EL (cell line): ENCODE measurements at regions not wholly inside any gene's neighbourhood (a gene's known extent, or its start where the extent isn't known, plus 50 kb on each side); places are given as distances from the start of the nearest gene placed in this dataset.

Experiments used
- DNase-seq: peaks from one replicate; pipeline ENCODE4 v3.0.0-alpha.2; 2016

DNA sequence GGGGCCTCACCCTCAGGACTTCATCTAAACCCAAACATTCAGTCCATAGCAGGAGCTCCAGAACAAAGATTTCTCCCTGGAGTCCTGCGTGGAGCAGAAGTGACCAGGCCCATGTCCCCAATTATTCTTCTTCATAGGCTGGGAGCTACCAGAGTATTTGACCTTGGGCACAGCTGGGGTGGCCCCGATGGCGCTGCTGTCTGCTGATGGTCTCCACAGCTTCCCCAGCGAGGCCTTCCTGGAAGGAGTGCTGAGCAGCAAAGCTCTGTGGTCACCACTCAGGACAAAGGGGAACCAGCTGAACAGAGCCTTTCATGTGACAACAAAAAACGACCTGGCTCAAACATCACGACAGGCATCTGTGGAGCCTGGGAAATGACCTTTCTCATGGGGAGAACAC is 62.7 kb upstream of the ARGLU1 start:
- no peak for DNase-seq

DNA sequence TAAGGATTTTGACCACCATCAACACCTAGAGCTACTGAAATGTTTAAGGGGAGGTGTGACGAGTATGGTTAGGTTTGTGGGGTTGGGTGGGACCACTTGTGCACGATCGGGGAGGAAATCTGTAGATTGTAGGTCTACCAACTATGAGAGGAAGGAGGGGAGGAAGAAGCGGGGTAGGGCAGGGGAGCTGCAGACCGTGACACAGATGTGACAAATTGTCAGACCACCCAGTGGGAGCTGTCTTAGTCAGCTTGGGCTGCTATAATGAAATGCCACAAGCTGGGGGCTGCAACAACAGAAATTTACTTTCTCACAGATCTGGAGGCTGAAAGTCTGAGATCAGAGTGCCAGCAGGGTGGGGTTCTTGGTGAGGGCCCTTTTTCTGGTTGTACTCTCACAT is 62.2 kb upstream of the ARGLU1 start:
- no peak for DNase-seq

DNA sequence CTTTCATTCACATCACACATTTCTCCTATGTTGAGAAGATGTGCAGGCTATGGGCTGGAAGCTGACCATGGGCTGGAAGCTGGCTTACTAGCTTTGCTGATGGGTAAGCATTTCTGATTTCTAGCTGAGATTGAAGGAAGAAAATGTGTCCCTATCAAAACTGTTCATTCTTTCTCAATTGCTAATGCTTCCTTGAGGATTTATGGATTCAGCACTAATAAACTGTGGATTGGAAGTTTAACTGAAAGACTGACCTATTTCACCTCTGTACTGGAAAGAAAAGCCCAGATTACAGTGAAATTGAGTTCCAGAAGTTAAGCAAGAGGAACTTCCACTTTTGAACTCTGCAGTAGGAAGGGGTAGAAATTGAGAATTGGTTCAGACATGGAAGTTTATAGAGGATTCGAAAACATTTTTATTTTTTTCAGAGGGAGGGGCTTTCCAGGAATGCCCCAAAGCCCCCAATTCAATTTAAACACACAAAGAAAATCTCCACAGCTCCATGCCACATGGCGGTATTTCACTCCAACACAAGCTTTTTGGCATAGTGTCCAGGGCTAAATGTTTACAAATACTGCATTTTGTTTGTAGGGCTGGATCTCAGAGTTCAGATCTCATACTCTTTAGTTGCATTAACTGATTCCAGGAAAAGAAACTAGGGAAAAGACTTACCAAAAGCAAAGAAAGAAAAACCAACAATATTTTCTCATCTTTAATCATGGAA is 61.2 kb upstream of the ARGLU1 start:
- no peak for DNase-seq

DNA sequence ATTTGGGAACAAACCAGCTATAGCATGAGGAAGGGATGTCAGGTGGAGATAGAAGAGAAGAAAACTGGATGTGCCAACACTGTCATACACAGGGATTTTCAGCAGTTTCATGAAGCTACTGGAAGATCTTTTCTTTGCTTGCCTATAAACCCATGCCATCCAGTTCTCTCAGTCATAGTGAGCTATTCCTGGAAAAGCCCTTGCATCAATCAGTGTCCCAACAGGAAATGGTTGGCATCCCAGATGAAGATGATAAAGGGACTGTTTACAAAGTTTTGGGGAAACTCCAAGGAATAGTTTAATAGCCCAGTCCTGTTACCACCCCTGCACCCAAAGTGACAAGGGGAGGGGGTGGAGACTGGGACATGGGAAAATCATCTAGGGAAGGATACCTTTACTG is 58.5 kb upstream of the ARGLU1 start:
- no peak for DNase-seq

DNA sequence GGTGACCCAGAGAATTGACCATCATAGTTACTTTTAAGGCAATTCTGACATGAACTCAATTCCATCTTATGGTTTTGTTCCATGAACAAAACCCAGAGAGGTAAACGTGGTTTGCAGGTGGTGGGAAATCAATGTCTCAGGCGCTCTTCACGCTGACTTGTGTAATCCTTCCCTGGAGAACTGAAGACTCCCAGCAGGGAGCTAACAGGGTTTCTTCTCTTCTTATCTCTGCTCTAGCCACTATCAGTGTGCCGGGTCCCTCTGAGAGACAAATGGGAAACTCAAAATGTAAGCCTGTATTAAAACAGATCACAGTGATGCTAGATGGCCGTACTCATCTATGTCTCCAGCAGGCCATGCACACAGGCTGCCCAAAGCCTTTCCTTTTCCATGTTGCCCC is 57.6 kb upstream of the ARGLU1 start:
- DNase-seq, result no peak

DNA sequence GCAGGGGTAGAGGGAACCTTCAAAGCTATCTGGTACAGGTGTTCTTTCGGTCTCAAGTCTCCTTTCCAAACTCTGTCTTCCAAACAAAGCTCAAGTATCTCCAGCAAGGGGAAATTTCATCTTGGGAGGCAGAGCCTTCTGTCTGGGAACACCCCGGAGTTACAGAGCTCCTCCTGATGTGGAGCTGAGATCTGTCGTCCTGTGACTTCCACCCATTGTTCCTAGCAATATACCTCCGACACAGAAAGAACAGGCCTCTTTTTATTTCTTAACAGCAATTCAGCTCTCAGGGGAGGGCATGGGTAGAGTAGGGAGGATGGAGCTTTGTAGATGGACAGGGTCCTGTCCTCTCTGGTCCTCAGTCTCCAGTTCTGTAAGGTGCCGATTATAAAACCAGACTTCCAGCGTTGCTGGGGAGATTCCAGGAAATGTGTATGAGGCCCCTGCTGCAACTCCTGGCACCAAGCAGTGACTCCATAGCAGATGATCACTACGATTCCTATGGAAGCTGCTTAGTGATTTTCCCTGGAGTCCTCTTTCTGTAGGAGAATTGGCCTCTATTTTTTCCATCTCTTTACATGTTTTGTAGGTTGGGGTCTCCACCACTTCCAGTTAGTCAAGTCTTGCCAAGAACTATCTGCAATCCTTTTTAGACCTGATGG is 56.0 kb upstream of the ARGLU1 start:
- DNase-seq, result no peak

DNA sequence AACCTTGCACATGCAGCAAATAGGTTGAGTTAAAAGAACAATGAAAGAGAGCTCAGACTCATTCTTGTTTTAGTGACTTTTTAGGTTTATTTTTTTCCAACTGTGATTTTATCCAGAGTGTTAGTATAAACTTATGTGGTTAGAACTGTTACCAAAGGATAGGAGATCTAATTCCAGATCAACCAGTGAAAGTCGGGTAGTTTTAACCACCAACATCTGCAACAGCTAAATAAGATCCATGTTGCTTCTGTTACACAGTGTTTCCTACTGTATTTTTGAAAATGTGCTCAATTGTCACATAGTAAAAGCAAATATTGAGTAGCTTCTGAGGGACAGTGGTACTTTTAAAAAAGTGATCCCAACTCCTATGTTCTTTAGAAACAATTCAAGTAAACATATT is 53.9 kb upstream of the ARGLU1 start:
- no peak for DNase-seq

DNA sequence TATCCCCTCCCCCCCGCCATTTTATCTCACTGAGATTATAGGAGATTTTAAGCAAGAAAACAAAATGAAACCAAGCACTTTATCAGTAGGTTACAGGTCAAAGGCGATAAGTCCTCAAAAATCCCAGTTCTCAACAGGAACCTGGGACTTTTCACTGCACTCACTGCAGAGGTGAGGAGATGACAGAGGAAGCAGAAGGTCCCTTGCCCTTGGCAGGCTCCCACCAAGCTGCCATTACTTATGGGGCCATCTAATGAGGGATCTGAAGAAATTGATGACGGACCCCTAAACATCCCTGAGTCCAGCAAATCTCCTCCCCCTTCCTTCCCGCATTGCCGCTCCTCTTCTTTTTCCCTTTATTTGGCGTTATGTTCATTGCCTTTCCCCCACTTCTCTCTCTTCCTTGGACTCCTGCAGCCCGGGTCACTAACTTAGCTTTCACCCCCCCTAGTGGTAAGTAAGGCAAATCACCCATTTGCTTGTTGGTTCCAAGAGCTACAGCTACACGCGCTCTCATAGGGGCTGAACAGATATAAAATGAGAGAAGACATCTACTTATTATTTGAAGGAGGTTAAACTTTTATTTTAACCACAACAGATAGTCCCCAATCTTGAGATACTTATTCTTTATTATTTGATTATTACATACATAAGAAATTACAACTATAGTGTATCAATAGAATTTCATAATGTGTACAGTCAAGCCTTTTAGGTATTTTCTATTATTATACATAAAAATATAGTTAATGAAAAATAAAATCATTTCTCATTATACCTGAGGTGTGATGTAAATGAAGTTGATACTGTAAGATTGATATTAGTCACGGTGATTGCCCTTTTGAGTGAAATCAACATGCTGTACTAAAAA is 52.0 kb upstream of the ARGLU1 start:
- DNase-seq, result peak; percentile 57
